ENCODE measurements at regions not wholly inside any gene's neighbourhood (a gene's known extent, or its start where the extent isn't known, plus 50 kb on each side); places are given as distances from the start of the nearest gene placed in this dataset.

DNA sequence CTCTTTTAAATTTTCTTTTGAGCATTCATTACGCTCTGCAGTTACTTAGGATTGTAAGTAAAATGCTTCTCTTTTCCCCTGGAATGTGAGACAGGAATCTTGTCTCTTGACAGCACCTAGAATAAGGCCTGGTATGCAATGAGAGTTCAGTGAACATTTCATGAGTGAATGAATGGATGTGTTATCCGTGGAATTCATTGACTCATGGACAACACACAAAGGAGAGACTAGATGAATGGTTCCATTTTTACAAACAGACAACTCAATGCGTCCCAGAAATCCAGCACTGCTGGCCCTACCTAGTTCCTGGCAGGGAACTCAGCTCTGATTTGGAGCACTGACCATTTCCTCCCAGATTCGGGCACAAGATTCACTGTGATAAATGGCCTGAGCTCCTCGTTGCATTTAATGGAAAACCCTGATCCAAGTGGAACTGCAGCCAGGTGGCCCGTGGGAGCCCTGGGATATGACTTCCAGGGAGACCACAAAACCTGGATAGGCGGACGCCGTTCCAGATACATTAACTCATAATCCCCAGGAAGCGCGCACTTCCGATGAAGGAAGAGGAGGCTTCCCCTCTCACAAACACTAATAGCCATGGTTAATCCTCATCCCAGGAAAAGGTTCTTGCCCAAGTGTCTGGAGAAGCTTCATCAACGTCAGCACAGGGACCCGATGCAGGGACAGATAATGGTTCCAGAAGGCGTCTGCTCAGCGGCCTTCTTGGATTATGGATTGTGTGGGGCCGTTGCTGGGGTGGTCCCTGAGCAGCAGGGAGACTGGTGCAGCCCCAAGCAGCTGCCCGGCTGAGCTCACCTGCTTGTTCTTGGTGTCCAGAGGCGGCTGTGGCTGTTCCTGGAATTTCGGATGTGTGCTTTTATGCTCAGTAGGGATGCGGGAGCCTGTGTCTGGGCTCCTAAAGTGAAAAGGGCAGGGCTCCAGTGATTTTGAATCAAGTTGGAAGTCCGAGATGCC is 211.1 kb upstream of the TSHZ3 start:
- no peaks in the 10 kb centered on the region for H3K36me3 ChIP-seq (ENCODE audit: control insufficient read depth, insufficient read depth, low read length)
- 72% methylated on average over 16 of the region's 22 CpGs for WGBS (ENCODE audit: insufficient coverage)
- H3K27ac ChIP-seq (ENCODE audit: low read depth, low read length) = no peak overlapping the region
- DNase-seq (ENCODE audit: low read depth in 4 of 6, low spot score in 6 of 6) = peak in 1 of 6 donors; percentile 52
- H3K4me1 ChIP-seq (ENCODE audit: control insufficient read depth, insufficient read depth, low read length) = peaks cover 8% of the 10 kb centered on the region
- no peak overlapping the region for H3K4me3 ChIP-seq (ENCODE audit: low read depth, low read length)
- H3K27me3 ChIP-seq (ENCODE audit: control insufficient read depth, insufficient read depth, low read length) = no peaks in the 10 kb centered on the region
- H3K9me3 ChIP-seq (ENCODE audit: control insufficient read depth, insufficient read depth, low read length) = no peaks in the 10 kb centered on the region

DNA sequence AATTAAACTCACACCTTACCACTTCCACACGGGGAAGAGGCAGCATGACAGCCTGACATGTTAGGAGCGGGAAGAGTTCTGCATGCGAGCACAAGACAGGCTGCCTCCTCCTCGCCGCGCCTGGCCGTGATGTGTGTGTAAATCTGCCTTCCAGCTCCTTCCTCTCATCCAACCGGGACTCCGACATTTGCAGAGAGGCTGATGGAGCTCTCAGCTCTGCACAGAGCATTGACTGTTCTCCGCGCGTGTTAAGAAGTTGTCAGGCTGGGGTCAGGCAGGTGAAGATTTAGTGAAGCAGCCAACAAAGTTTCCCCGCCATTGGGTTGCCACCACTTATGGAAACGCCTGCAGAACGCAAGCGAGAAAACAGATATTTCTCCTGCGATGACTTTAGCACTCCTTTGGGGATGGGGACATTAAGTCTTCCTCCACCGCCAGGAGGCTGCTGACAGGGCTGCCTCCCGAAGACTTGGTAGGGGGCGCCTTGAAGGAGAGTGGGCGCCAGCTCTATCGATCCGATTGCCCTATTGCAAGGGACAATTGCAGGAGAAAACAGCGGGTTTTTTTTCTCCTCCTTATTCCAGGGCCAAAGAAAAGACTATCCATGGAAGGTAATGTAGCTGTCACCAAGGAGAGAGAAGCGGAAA is 213.9 kb upstream of the TSHZ3 start:
- Histone ChIP-seq H3K36me3 (ENCODE audit: control insufficient read depth, insufficient read depth, low read length) (no peaks in the 10 kb centered on the region), H3K27me3 (ENCODE audit: control insufficient read depth, insufficient read depth, low read length) (no peaks in the 10 kb centered on the region), H3K4me3 (ENCODE audit: low read depth, low read length) (no peak overlapping the region), H3K27ac (ENCODE audit: low read depth, low read length) (no peak overlapping the region), H3K4me1 (ENCODE audit: control insufficient read depth, insufficient read depth, low read length) (peaks cover 8% of the 10 kb centered on the region), H3K9me3 (ENCODE audit: control insufficient read depth, insufficient read depth, low read length) (no peaks in the 10 kb centered on the region)
- 65% methylated on average over 20 of the region's 25 CpGs for WGBS (ENCODE audit: insufficient coverage)
- peak in 2 of 6 donors; percentile 31 to 68 for DNase-seq (ENCODE audit: low read depth in 4 of 6, low spot score in 6 of 6)

DNA sequence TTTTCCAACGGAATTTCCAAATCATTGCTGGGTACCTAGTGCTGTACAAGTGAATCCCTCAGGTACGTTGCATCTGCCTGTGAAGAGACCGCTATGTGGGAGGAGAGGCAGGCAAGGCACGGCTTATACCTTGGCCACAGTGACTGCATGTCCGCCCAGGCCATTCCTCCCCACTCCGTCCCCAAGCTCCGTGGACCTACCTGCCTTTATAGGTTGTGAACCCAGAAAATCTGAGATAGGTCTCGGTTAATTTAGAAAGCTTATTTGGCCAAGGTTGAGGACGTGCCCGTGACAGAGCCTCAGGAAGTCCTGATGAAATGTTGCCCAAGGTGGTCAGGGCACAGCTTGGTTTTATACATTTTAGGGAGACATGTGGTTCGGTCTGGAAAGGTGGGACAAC is 218.5 kb upstream of the TSHZ3 start:
- no peak overlapping the region for H3K27ac ChIP-seq (ENCODE audit: low read depth, low read length)
- H3K27me3 ChIP-seq (ENCODE audit: control insufficient read depth, insufficient read depth, low read length) = no peaks in the 10 kb centered on the region
- no peaks in the 10 kb centered on the region for H3K9me3 ChIP-seq (ENCODE audit: control insufficient read depth, insufficient read depth, low read length)
- peaks cover 10% of the 10 kb centered on the region for H3K4me1 ChIP-seq (ENCODE audit: control insufficient read depth, insufficient read depth, low read length)
- H3K4me3 ChIP-seq (ENCODE audit: low read depth, low read length) = no peak overlapping the region
- WGBS (ENCODE audit: insufficient coverage) = 90% methylated on average over 10 of the region's 11 CpGs
- no peaks in the 10 kb centered on the region for H3K36me3 ChIP-seq (ENCODE audit: control insufficient read depth, insufficient read depth, low read length)
- no peak for DNase-seq (ENCODE audit: low read depth in 4 of 6, low spot score in 6 of 6)

DNA sequence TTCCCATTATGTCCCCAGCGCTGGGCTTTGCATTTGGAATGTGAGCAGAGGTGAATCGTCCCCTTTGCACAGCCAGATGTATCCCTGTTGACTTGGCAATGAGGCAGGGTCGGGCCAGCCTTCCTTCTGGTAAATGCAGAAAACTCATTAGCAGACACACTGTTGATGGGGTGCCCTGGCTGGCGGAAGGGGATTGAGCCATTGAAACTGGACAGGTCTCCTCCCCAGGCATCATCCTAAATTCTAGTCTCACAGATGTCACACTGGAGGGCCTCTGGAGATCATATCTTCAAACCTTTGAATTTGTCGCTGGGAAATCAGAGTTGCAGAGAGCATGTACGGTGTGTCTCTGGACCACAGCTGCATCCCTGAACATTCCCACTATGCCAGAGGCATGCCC is 219.5 kb upstream of the TSHZ3 start:
- Histone ChIP-seq H3K36me3 (ENCODE audit: control insufficient read depth, insufficient read depth, low read length) (no peaks in the 10 kb centered on the region), H3K27me3 (ENCODE audit: control insufficient read depth, insufficient read depth, low read length) (no peaks in the 10 kb centered on the region), H3K27ac (ENCODE audit: low read depth, low read length) (no peak overlapping the region), H3K4me3 (ENCODE audit: low read depth, low read length) (no peak overlapping the region), H3K9me3 (ENCODE audit: control insufficient read depth, insufficient read depth, low read length) (no peaks in the 10 kb centered on the region), H3K4me1 (ENCODE audit: control insufficient read depth, insufficient read depth, low read length) (peaks cover 9% of the 10 kb centered on the region)
- no peak for DNase-seq (ENCODE audit: low read depth in 4 of 6, low spot score in 6 of 6)
- 62% methylated on average over 5 of the region's 6 CpGs for WGBS (ENCODE audit: insufficient coverage)

DNA sequence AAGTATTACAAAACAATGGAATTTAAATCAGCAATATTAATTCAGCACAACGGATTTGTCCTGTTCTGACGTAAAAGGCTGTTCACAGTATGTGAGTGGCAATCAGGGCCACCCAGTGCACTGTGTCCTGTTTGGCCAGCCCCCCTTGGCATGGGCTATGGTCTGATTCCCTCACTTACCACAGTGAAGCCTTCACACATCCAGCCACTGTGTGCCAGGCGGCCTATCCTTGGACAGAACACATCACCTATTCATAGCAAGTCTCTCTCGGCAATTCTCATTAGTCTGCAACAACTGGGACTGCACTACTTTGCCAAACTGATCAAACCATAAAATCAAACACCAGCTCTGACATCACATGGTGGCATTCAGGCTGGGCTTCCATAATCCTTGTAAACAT is 221.5 kb upstream of the TSHZ3 start:
- Histone ChIP-seq H3K4me3 (ENCODE audit: low read depth, low read length) (no peak overlapping the region), H3K36me3 (ENCODE audit: control insufficient read depth, insufficient read depth, low read length) (no peaks in the 10 kb centered on the region), H3K27me3 (ENCODE audit: control insufficient read depth, insufficient read depth, low read length) (no peaks in the 10 kb centered on the region), H3K9me3 (ENCODE audit: control insufficient read depth, insufficient read depth, low read length) (no peaks in the 10 kb centered on the region), H3K27ac (ENCODE audit: low read depth, low read length) (no peak overlapping the region), H3K4me1 (ENCODE audit: control insufficient read depth, insufficient read depth, low read length) (peaks cover 10% of the 10 kb centered on the region)
- 52% methylated on average over 4 of the region's 4 CpGs for WGBS (ENCODE audit: insufficient coverage)
- DNase-seq (ENCODE audit: low read depth in 4 of 6, low spot score in 6 of 6) = peak in 1 of 6 donors; percentile 51

DNA sequence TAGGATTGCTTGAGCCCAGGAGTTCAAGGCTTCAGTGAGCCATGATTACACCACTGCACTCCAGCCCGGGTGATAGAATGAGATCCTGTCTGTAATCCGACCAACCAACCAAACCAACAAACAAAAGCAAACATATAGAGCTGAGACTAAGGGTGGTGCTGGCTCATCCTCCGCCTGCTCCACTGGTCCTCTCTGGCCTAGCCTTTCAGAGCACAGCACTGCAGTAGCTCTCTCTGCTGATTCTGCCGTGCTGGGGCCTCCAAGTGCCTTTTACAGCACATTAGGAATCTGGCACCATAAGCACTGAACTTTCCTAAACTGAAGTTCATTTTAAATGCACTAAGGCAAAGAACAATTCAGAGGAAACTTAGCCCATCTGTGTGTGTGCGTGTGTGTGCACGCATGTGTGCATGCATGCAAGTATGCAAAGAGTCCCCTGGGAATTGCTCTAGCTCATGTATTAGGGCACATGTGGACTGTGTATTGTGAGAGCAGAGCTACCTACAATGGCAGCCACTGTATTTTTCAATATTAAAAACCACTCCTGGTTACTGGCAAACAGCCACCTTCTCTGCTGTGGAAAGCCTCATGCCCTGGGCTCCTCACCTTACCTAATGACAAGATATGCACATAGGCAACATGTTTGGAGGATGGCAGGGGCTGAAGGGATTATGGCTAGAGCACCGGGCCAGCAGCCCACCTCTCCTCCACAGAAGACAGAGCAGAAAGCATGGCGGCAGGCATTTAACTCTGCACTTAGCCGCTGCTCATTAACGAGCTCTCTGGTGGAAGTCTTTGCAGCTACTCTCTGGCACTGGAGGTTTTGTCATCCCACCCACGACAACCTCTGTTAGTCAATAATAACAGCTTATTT is 223.1 kb upstream of the TSHZ3 start:
- no peaks in the 10 kb centered on the region for H3K36me3 ChIP-seq (ENCODE audit: control insufficient read depth, insufficient read depth, low read length)
- whole genome bisulfite sequencing (ENCODE audit: insufficient coverage) = 60% methylated on average over 10 of the region's 11 CpGs
- H3K4me3 ChIP-seq (ENCODE audit: low read depth, low read length) = no peak overlapping the region
- H3K4me1 ChIP-seq (ENCODE audit: control insufficient read depth, insufficient read depth, low read length) = peaks cover 10% of the 10 kb centered on the region
- no peaks in the 10 kb centered on the region for H3K9me3 ChIP-seq (ENCODE audit: control insufficient read depth, insufficient read depth, low read length)
- no peak overlapping the region for H3K27ac ChIP-seq (ENCODE audit: low read depth, low read length)
- peak in 1 of 6 donors; percentile 72 for DNase-seq (ENCODE audit: low read depth in 4 of 6, low spot score in 6 of 6)
- H3K27me3 ChIP-seq (ENCODE audit: control insufficient read depth, insufficient read depth, low read length) = no peaks in the 10 kb centered on the region

DNA sequence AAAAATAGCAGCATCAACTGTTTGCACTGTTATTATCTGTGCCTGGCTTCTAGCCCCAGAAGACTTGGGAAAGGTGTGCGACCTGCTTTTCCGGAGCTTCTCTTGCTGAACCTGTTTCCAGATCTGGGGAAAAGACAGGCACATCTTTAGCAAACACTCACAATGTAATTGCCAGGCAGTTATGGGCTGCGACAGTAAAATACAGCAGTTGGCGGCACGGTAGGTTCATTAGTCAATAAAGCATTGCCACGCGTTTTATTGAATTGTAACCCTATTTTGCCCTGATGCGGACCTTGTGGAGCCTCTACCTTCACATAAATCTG is 223.7 kb upstream of the TSHZ3 start:
- Histone ChIP-seq H3K4me1 (ENCODE audit: control insufficient read depth, insufficient read depth, low read length) (peaks cover 10% of the 10 kb centered on the region), H3K4me3 (ENCODE audit: low read depth, low read length) (no peak overlapping the region), H3K27me3 (ENCODE audit: control insufficient read depth, insufficient read depth, low read length) (no peaks in the 10 kb centered on the region), H3K9me3 (ENCODE audit: control insufficient read depth, insufficient read depth, low read length) (no peaks in the 10 kb centered on the region), H3K36me3 (ENCODE audit: control insufficient read depth, insufficient read depth, low read length) (no peaks in the 10 kb centered on the region), H3K27ac (ENCODE audit: low read depth, low read length) (no peak overlapping the region)
- peak in 1 of 6 donors; percentile 73 for DNase-seq (ENCODE audit: low read depth in 4 of 6, low spot score in 6 of 6)
- 78% methylated on average over 6 of the region's 8 CpGs for WGBS (ENCODE audit: insufficient coverage)

DNA sequence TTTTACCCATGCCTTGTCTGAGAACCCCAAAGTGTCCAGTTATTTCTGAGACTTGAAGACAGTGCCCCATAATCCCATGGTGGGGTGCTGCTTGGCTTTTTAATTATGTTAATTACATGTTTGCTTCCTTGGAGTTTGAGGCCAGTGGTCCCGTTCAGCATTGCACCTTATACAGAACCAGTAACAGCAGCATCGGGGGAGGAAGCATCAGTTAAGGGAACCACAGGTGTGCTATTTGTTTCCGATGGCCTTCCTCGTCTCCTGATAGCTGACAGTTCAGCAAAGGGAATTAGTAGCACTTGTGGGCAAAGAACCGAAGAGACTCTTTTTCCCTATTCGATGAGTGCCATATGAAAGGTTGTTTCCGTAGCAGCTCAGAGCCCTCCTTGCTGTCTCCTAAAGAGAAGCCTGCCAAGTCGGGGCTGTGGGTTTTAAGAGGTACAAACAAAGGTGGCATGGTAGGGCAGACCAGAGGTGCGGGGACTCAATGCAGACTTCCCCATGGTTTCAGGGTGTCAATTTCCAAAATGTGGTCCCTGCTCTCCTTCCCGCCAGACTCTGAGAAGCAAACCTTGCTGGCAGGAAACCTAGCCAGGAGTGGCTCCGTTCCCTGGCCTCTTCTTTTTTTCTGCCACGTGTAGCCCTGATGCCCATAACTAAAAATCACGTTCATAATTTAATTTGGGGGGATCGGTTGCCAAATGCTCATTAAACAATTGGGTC is 225.2 kb upstream of the TSHZ3 start:
- Histone ChIP-seq H3K9me3 (ENCODE audit: control insufficient read depth, insufficient read depth, low read length) (no peaks in the 10 kb centered on the region), H3K4me3 (ENCODE audit: low read depth, low read length) (no peak overlapping the region), H3K27ac (ENCODE audit: low read depth, low read length) (no peak overlapping the region), H3K4me1 (ENCODE audit: control insufficient read depth, insufficient read depth, low read length) (peaks cover 10% of the 10 kb centered on the region), H3K36me3 (ENCODE audit: control insufficient read depth, insufficient read depth, low read length) (no peaks in the 10 kb centered on the region), H3K27me3 (ENCODE audit: control insufficient read depth, insufficient read depth, low read length) (no peaks in the 10 kb centered on the region)
- peak in 1 of 6 donors; percentile 46 for DNase-seq (ENCODE audit: low read depth in 4 of 6, low spot score in 6 of 6)
- WGBS (ENCODE audit: insufficient coverage) = 71% methylated on average over 9 of the region's 14 CpGs

DNA sequence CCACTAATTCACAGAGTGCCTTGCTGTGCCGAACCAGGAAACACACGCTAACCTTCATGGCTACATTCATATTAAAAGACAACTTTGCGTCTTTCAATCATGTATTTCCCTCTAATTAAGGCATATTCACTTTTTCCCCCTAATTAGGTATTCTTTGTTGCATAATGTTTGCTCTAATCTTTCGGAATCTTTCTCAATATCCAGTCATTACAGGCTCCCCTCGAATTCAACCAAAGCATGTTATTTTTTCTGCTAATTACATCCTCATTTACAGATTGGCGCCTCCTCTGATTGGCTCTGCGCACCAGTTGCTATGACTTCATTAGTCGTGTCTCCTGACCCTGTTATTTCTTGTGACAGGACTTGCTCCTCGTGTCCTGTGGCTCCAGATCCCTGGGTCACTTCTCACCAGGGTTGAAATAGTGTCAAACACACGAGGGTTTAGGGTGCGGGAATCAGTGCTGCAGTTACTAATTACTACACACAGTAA is 226.7 kb upstream of the TSHZ3 start:
- peak in 2 of 6 donors; percentile 49 to 60 for DNase-seq (ENCODE audit: low read depth in 4 of 6, low spot score in 6 of 6)
- WGBS (ENCODE audit: insufficient coverage) = 59% methylated on average over 6 of the region's 11 CpGs
- Histone ChIP-seq H3K27ac (ENCODE audit: low read depth, low read length) (no peak overlapping the region), H3K9me3 (ENCODE audit: control insufficient read depth, insufficient read depth, low read length) (no peaks in the 10 kb centered on the region), H3K4me3 (ENCODE audit: low read depth, low read length) (no peak overlapping the region), H3K27me3 (ENCODE audit: control insufficient read depth, insufficient read depth, low read length) (no peaks in the 10 kb centered on the region), H3K4me1 (ENCODE audit: control insufficient read depth, insufficient read depth, low read length) (peaks cover 10% of the 10 kb centered on the region), H3K36me3 (ENCODE audit: control insufficient read depth, insufficient read depth, low read length) (no peaks in the 10 kb centered on the region)

All from spinal cord (tissue), 9 donors.